ENCODE measurements at regions not wholly inside any gene's neighbourhood (a gene's known extent, or its start where the extent isn't known, plus 50 kb on each side); places are given as distances from the start of the nearest gene placed in this dataset.
"Not testable (repeated sequence)": the region's sequence is repeated elsewhere in the genome, so short reads cannot be mapped to it uniquely, and the experiment has no call there.

DNA sequence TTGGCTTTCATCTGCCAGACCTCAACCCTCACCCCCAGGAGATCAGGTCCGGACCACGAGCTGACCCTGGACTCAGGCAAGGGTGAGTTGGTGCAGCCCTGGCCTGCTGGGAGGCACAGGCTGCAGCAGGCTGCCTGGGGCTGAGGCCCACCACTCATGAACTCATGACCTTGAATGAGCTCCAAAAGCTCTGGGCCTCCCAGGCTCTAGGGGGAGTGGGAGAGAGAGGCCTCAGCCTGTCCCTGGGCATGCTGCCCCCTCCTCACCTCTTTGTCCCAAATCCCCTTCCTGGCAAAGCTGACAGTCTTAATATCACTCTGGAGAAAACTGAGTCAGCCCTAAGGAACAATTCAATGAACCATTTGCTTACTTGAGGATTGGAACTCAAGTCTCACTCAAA, 89.8 kb downstream of the NSUN5 start:
- TF ChIP-seq, protein P1, sequence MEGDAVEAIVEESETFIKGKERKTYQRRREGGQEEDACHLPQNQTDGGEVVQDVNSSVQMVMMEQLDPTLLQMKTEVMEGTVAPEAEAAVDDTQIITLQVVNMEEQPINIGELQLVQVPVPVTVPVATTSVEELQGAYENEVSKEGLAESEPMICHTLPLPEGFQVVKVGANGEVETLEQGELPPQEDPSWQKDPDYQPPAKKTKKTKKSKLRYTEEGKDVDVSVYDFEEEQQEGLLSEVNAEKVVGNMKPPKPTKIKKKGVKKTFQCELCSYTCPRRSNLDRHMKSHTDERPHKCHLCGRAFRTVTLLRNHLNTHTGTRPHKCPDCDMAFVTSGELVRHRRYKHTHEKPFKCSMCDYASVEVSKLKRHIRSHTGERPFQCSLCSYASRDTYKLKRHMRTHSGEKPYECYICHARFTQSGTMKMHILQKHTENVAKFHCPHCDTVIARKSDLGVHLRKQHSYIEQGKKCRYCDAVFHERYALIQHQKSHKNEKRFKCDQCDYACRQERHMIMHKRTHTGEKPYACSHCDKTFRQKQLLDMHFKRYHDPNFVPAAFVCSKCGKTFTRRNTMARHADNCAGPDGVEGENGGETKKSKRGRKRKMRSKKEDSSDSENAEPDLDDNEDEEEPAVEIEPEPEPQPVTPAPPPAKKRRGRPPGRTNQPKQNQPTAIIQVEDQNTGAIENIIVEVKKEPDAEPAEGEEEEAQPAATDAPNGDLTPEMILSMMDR (IDR thresholded peaks at IDR 0.05; ENCODE audit: borderline replicate concordance, extremely low read depth, low read length, poor library complexity, severe bottlenecking): not testable (repeated sequence)
- TF ChIP-seq EZH2 (IDR thresholded peaks at IDR 0.05; ENCODE audit: borderline replicate concordance, low read depth, low read length, severe bottlenecking): not testable (repeated sequence)

All from DND-41 (cell line).